ENCODE measurements at regions not wholly inside any gene's neighbourhood (a gene's known extent, or its start where the extent isn't known, plus 50 kb on each side); places are given as distances from the start of the nearest gene placed in this dataset.

DNA sequence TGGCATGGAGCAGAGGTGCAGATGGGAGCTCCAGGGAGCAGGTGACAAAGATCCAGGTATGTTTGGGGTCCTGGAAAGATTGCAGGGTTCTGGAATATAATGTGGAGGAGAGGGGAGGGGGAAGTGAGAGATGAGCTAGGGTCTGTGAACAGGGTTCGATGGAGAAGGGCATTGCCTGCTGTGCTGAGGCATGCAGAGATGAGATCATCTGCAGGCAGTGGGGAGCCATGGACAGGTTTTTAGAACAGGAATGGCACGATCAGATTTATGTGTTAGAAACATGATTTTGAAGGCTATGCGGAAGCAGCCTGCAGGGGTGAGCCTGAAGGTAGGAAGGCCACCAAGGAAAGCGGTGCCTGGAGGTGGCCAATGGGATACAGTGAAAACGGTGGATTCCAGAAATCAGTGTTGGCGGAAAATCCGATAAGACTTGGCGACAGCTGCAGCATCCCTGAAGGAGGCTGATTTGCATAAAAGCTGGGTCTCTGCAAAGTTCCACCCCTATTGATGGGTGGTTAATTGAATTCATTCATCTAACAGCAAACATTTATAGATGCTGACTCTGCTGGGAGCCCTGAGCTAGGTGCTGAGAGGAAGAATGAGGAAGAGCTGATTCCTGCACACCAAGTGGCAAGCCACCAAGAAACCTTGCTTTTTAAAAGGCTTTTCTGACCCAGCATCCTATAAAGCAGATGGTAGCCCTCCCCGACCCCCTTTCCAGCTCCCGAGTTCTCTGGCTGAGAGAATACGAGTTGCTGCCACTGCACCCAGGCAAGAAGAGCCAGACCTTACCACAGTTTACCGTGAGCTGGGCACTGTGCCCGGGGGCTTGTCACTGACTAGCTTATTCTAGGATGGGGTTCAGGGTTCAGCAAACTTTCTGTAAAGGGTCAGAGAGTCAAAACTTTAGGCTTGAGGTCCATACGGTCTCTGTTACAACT, 139.2 kb upstream of the SMIM23 start:
- H3K4me2 ChIP-seq (ENCODE audit: low read length), result no peak overlapping the region
- no peak overlapping the region for H3K4me3 ChIP-seq (ENCODE audit: low read length)
- H3K9ac ChIP-seq (ENCODE audit: low read length), result no peak overlapping the region
- H3K27me3 ChIP-seq (ENCODE audit: low read depth, low read length), result no peaks in the 10 kb centered on the region; the same call in 1 of the 2 replicates
- TF ChIP-seq CTCF (IDR thresholded peaks at IDR 0.05; ENCODE audit: low read depth, low read length) (no peak), EZH2phosphoT487 (IDR thresholded peaks at IDR 0.05; ENCODE audit: low read depth) (no peak)
- H4K20me1 ChIP-seq (ENCODE audit: insufficient read depth, low read length), result no peaks in the 10 kb centered on the region
- no peaks in the 10 kb centered on the region for H3K36me3 ChIP-seq (replicated peaks; ENCODE audit: low read depth, low read length)
- H3K27ac ChIP-seq (ENCODE audit: low read length), result no peak overlapping the region
- H3K79me2 ChIP-seq (ENCODE audit: low read length), result no peaks in the 10 kb centered on the region
- no peaks in the 10 kb centered on the region for H3K9me3 ChIP-seq (ENCODE audit: insufficient read depth, low read length)
- H3K4me1 ChIP-seq (ENCODE audit: low read length), result no peaks in the 10 kb centered on the region
- H2AFZ ChIP-seq (ENCODE audit: low read depth, low read length), result no peak overlapping the region

DNA sequence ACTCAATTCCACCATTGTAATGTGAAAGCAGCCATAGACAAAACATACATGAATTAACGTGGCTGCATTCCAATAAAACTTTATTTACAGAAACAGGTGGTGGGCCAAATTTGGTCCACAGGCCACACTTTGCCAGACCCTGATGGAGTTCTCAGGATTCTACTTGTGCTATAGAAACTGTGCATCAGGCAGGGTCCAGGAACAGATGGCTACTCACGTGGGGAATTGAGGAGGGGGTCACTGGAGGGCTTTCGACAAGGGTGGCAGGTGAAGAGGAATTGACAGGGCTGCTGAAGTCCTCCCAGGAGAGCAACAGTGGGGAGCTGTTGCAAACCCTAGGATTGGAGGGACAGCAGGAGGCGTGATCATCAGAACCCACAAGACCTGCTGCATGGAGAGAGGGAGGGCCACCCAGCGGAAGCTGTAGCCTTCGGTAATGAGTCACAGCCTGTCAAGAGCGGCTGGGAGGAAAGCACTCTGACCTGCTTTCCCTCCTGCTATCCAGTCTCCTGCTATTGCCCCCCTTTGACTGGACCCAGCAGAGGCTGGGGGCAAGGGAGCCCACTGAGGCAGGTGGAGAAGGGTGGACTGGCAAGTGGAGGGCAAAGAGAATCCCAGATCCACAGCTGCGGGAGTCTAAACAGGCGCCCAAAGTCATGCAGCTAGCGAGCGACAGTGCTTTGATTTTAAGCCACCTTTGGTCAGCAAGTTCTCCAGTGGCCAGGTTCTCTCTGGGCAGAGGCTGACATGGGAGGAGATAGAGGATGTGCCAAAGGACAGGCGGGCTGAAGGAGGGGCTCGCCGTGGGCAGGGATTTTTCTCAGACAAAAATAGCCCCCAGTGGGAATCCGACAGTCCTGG, 138.3 kb upstream of the SMIM23 start:
- H3K9me3 ChIP-seq (ENCODE audit: insufficient read depth, low read length), result no peaks in the 10 kb centered on the region
- H3K4me3 ChIP-seq (ENCODE audit: low read length), result no peak overlapping the region
- H3K36me3 ChIP-seq (replicated peaks; ENCODE audit: low read depth, low read length), result no peaks in the 10 kb centered on the region
- no peak overlapping the region for H3K27ac ChIP-seq (ENCODE audit: low read length)
- no peaks in the 10 kb centered on the region for H3K79me2 ChIP-seq (ENCODE audit: low read length)
- no peak overlapping the region for H3K4me2 ChIP-seq (ENCODE audit: low read length)
- no peaks in the 10 kb centered on the region for H3K4me1 ChIP-seq (ENCODE audit: low read length)
- no peak overlapping the region for H2AFZ ChIP-seq (ENCODE audit: low read depth, low read length)
- H3K27me3 ChIP-seq (ENCODE audit: low read depth, low read length), result no peaks in the 10 kb centered on the region; the same call in 1 of the 2 replicates
- H4K20me1 ChIP-seq (ENCODE audit: insufficient read depth, low read length), result no peaks in the 10 kb centered on the region
- no peak for TF ChIP-seq EZH2phosphoT487 (IDR thresholded peaks at IDR 0.05; ENCODE audit: low read depth)
- TF ChIP-seq CTCF (IDR thresholded peaks at IDR 0.05; ENCODE audit: low read depth, low read length), result no peak
- no peak overlapping the region for H3K9ac ChIP-seq (ENCODE audit: low read length)

- Histone ChIP-seq H3K4me2 (ENCODE audit: low read length) (no peak overlapping the region), H3K79me2 (ENCODE audit: low read length) (no peaks in the 10 kb centered on the region), H3K9ac (ENCODE audit: low read length) (no peak overlapping the region), H3K4me3 (ENCODE audit: low read length) (no peak overlapping the region), H2AFZ (ENCODE audit: low read depth, low read length) (no peak overlapping the region), H3K9me3 (ENCODE audit: insufficient read depth, low read length) (no peaks in the 10 kb centered on the region), H4K20me1 (ENCODE audit: insufficient read depth, low read length) (no peaks in the 10 kb centered on the region), H3K36me3 (replicated peaks; ENCODE audit: low read depth, low read length) (no peaks in the 10 kb centered on the region), H3K4me1 (ENCODE audit: low read length) (no peaks in the 10 kb centered on the region), H3K27me3 (ENCODE audit: low read depth, low read length) (no peaks in the 10 kb centered on the region; the same call in 1 of the 2 replicates), H3K27ac (ENCODE audit: low read length) (no peak overlapping the region)
- TF ChIP-seq EZH2phosphoT487 (IDR thresholded peaks at IDR 0.05; ENCODE audit: low read depth), result no peak
- TF ChIP-seq CTCF (IDR thresholded peaks at IDR 0.05; ENCODE audit: low read depth, low read length), result no peak
Observed at GRCh38 chr5:171647904-171648260, 137.7 kb upstream of the SMIM23 start.
